T1000 (cell line): ENCODE measurements at regions not wholly inside any gene's neighbourhood (a gene's known extent, or its start where the extent isn't known, plus 50 kb on each side); places are given as distances from the start of the nearest gene placed in this dataset.

Source experiments
- DNase-seq: peaks from one replicate; lab custom pipeline; 2025; ENCODE audit warnings: mixed read lengths; lab: John Stamatoyannopoulos, UW

- no peak for DNase-seq
Measured at GRCh38 chr4:54359919-54360650, 131.0 kb downstream of the PDGFRA start.

- no peak for DNase-seq
Measured at GRCh38 chr4:54363037-54363436, 133.9 kb downstream of the PDGFRA start.

DNA sequence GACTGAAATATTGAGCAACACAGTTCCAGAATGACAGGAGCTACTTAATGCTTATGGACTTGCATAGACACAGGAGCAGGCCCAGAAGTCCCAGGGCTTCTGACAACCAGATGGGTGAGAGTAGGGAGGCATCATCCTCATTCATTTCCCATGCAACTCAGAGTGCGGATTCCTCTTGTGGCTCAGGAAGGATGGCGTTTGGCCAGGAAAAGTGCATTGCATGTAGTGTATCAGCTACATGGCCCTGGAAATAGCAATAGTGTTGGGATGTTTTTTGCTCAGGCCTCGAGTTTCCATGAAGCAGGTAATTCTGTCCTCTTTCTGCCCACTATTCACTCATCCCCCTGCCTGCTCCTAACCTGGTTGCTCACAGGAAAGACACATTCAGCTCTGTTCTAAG is 136.6 kb downstream of the PDGFRA start:
- no peak for DNase-seq

DNA sequence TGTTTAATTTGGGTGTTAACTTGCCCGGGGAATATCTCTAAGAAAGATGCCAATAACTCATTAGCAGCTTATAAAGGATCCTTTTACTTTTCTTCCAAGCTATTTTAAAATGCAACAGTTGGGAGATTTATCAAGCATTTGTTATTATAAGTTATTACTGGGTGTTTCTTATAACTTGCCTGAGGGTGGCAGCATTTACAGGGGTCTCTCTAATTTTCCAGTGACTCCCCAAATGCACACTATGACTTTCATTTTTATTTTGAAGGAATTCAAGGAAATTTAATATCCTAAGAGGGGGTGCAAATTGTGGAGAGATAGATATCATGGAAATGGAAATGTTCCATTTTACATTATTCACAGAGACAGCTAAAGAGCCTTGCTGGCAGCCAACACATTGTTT is 138.0 kb downstream of the PDGFRA start:
- no peak for DNase-seq

DNA sequence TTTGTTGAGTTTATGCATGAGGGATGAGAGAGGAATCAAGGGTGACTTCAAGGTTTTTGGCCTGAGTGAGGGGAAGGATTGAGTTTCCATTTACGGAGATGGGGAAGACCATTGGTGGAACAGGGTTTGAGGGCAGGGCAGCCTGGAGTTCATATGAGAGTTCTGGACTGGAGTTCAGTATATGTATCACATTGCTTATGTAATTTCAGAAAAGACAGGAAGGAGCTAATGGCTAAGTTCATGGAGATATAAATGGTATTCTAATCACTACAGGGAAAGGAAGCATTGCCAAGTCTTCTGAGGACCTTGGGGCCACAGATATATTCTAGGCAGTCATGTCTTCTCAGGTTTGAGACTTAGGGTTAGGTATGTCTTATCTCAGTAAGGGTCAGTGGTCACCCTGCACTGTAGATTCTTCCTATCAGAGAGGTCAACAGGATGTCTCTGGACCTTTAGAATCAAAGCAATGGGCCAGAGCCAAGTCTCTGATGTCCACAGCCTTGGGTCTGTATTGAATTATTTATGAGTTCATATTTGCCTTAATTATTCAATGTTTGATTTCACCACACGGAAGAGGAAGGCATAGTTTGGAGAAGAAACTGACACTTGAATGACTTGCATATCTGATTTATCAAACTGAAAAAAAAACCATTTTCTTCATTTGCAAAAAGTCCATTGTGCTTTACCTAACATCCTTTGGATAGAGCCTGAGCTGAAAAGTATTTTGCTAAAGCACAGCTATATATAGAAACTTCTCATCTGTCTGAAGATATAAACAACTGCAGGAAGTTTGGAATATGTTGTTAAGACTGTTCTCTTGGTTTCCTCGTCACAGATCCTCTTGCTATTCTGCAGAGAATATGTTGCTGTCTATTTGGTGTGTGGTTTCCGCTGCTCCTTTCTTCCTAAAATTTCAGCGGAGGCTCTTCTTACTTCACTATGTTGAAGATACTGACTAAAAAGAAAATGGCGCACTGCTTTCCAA is 139.5 kb downstream of the PDGFRA start:
- DNase-seq = no peak

DNA sequence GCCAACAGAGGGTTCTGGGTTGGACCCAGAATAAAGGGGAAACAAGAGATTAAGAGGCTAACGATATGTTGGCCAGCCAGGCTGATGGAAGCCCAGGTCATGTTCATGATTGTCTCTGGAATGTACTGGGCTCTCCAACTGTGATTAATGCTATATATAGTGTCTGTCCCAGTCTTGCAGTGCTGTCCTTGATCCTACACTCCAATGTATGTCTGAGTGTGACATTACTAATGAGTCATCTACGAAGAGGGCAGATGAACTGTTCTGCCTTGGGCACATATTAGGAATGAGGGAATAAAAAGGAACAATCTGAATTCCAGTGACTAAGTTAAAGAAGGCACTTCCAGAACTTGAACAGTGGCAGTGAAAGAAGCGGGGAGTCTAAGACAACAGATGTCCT is 142.1 kb downstream of the PDGFRA start:
- no peak for DNase-seq

- no peak for DNase-seq
Measured at GRCh38 chr4:54372951-54373350, 143.9 kb downstream of the PDGFRA start.

DNA sequence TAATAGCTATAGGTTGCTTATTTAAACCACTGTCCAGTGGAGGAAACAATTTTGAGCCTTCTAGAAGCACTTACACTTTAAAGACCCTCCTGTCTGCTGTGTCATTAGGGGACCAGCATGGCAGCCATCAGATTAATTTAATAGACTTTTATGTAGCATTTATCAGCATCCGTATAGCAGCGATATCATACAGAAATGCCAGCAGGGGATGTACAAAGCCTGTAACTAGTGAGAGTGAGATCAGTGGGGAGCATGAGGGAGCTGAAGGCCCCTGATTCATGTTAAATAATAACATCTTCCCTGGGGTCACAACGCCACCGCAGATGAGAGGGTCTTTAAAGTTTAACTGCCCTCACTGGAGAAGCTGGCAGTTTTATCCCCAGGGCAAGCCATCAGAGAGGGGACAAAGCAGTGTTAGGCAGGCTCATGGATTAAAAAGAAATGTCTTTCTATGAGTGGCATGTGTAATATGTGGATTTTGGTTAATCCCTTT is 144.7 kb downstream of the PDGFRA start:
- no peak for DNase-seq

DNA sequence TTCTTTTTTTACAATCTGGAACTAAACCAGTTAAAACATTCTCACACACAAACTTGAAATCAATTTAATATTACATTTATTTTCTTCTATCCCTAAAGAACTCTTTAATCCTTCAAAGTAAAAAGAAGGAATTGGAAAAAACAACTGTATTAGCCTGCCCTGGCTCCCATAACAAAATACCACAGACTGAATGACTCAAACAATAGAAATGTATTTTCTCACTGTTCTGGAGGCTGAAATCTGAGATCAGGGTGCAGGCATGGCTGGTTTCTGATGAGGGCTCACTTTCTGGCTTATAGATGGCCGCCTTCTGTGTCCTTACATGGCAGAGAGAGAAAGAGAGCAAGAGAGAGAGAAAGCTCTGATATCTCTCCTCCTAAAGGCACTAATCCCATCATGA is 149.4 kb downstream of the PDGFRA start:
- DNase-seq = no peak

GRCh38 chr4:54384152-54384551 is 155.1 kb downstream of the PDGFRA start:
- DNase-seq = no peak

- no peak for DNase-seq
Measured at GRCh38 chr4:54384563-54384962, 155.5 kb downstream of the PDGFRA start.

- no peak for DNase-seq
Measured at GRCh38 chr4:54386042-54386669, 157.1 kb downstream of the PDGFRA start.

- no peak for DNase-seq
Measured at GRCh38 chr4:54386693-54387092, 157.6 kb downstream of the PDGFRA start.

- no peak for DNase-seq
Measured at GRCh38 chr4:54390670-54391069, 161.6 kb downstream of the PDGFRA start.

DNA sequence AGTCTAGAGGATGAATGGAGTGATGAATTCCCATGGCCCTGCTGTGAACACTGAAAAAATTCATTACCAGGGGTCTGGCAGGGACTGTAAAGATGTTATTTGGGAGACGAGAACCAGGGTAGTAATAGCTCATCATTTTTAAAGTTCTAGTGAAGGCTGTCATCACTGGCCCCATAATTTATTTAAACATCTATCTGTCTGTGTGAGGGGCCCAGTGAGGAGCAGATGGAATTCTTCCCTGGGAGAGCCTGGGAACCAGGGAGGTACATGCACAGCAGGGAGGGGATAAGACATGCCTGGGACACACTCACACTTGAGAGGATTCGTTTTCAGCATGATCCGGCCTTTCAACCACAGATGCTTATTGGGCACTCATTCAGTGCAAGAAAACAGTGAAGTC is 162.0 kb downstream of the PDGFRA start:
- DNase-seq = no peak

- DNase-seq = no peak
Measured at GRCh38 chr4:54392479-54392878, 163.4 kb downstream of the PDGFRA start.

- DNase-seq = no peak
Measured at GRCh38 chr4:54393243-54393642, 164.2 kb downstream of the PDGFRA start.

DNA sequence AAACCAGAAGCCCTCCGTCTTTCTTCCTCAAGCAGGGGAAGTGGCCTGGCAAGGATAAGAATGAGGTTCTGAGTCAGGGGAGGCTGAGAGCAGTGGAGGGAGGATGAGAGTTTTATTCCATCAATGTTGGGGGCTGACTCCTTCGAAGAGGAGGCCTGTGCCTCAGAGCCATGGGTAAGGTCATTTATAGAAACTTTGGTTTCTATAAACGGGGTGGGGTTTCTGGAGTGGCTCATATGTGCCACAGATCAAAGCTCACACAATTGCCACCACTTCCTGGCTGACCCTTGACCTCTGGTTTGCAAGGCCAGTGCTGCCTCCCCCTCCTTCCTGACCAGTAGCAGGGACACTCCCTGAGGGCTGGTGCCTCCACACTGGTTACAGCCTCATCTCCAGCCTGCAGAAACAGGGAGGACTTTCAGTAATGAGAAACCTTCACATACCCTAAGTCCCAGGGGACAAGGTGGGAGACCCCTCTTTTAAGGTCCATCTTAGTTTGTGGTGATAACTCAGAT is 166.0 kb downstream of the PDGFRA start:
- no peak for DNase-seq

DNA sequence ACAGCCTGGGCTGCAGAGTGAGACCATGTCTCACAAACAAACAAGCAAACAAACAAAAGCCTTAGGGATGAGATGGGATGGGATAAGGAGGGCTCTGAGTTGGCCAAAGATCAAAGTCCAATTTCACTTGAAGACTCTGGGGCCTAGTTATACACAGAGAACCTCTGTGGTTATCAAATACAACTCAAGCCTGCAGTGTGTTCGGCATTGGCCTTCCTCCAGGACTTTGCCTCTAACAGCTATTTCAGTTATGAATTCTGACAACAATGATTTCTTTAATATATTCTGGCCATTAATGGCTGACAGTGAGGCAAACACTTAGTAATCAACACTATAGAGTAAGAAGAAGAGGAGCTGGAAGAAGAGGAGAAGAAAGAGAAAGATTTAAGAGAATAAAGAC is 171.1 kb downstream of the PDGFRA start:
- no peak for DNase-seq

DNA sequence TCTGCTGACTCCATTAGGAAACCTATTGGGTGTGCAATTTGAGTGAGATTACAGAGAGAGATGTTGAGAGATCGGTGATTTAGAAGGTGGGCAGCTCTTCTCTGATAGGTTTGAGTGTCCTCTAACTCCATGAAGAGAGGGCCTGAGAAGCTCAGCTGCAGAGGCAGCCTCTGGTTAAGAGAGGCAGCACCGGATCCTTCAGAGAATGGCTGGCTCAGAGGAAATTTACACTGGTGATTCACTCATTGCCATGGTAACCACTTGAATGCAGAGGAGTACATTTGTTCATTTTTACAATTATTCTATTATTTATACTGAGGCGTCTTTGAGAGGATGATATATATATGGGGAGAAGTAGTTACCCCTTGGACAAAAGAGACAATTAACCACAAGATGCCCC is 171.7 kb downstream of the PDGFRA start:
- DNase-seq = no peak

- DNase-seq = no peak
Measured at GRCh38 chr4:54402880-54403480, 173.9 kb downstream of the PDGFRA start.
